RWPE2 (cell line): ENCODE measurements at regions not wholly inside any gene's neighbourhood (a gene's known extent, or its start where the extent isn't known, plus 50 kb on each side); places are given as distances from the start of the nearest gene placed in this dataset.

Experiments used
- ATAC-seq: fragments of 200-7000 bp; cut with Tn5 transposase; 3 replicates; pipeline ENCODE4 v1.9.1; 2021; ENCODE audit warnings: low read depth
- DNase-seq: peaks from one replicate; pipeline ENCODE4 v3.0.0-alpha.2; 2020; ENCODE audit warnings: low spot score
- H3K27ac ChIP-seq: fragments of 450-650 bp; 2 replicates; pipeline ENCODE4 v1.5.1; 2017; ENCODE audit warnings: mild to moderate bottlenecking; ENCODE audit not compliant: poor library complexity, severe bottlenecking
- H3K27me3 ChIP-seq: fragments of 250-450 bp; sonication (Bioruptor Pico); 2 replicates; pipeline ENCODE4 v1.5.1; 2021; ENCODE audit warnings: mild to moderate bottlenecking, moderate library complexity; ENCODE audit not compliant: insufficient read depth, poor library complexity, severe bottlenecking
- H3K36me3 ChIP-seq: fragments of 250-450 bp; sonication (Bioruptor Pico); 2 replicates; pipeline ENCODE4 v1.5.1; 2020; ENCODE audit warnings: low read depth, mild to moderate bottlenecking, moderate library complexity
- H3K4me1 ChIP-seq: fragments of 250-450 bp; sonication (Bioruptor Pico); 2 replicates; pipeline ENCODE4 v1.5.1; 2021; ENCODE audit warnings: mild to moderate bottlenecking, moderate library complexity; ENCODE audit not compliant: insufficient read depth, poor library complexity, severe bottlenecking
- H3K4me3 ChIP-seq: fragments of 250-450 bp; sonication (Bioruptor Pico); 2 replicates; pipeline ENCODE4 v1.5.1; 2021; ENCODE audit warnings: mild to moderate bottlenecking, moderate library complexity; ENCODE audit not compliant: severe bottlenecking
- H3K9me3 ChIP-seq: fragments of 250-450 bp; sonication (Bioruptor Pico); 2 replicates; pipeline ENCODE4 v1.5.1; 2021; ENCODE audit warnings: mild to moderate bottlenecking, moderate library complexity; ENCODE audit not compliant: severe bottlenecking
- CTCF ChIP-seq: fragments of 450-650 bp; IDR thresholded peaks from one replicate; pipeline ENCODE4 v1.5.1; 2017; ENCODE audit warnings: mild to moderate bottlenecking, moderate library complexity; ENCODE audit not compliant: poor library complexity, severe bottlenecking

- DNase-seq (no peak), ATAC-seq (no peak)
- no peaks in the 10 kb centered on the region for H3K9me3 ChIP-seq
- no peaks in the 10 kb centered on the region for H3K4me1 ChIP-seq
- no peaks in the 10 kb centered on the region for H3K27me3 ChIP-seq
- no peak overlapping the region for H3K4me3 ChIP-seq
- no peak for TF ChIP-seq CTCF
- H3K27ac ChIP-seq, result no peak overlapping the region
- H3K36me3 ChIP-seq, result no peaks in the 10 kb centered on the region
These were observed 167.9 kb downstream of the SHANK2 start for GRCh38 chr11:71084306-71085012.

- no peak overlapping the region for H3K4me3 ChIP-seq
- H3K9me3 ChIP-seq, result no peaks in the 10 kb centered on the region
- H3K4me1 ChIP-seq, result no peaks in the 10 kb centered on the region
- H3K27ac ChIP-seq, result no peak overlapping the region
- no peaks in the 10 kb centered on the region for H3K27me3 ChIP-seq
- DNase-seq (no peak), ATAC-seq (no peak)
- H3K36me3 ChIP-seq, result no peaks in the 10 kb centered on the region
- no peak for TF ChIP-seq CTCF
These were observed 169.3 kb downstream of the SHANK2 start for GRCh38 chr11:71083105-71083504.

- no peaks in the 10 kb centered on the region for H3K9me3 ChIP-seq
- TF ChIP-seq CTCF, result no peak
- H3K4me1 ChIP-seq, result no peaks in the 10 kb centered on the region
- H3K4me3 ChIP-seq, result no peak overlapping the region
- H3K36me3 ChIP-seq, result no peaks in the 10 kb centered on the region
- ATAC-seq, result no peak
- no peak overlapping the region for H3K27ac ChIP-seq
- H3K27me3 ChIP-seq, result no peaks in the 10 kb centered on the region
- DNase-seq, result no peak
These were observed 169.9 kb downstream of the SHANK2 start for GRCh38 chr11:71082454-71082853.

- no peaks in the 10 kb centered on the region for H3K4me1 ChIP-seq
- DNase-seq (no peak), ATAC-seq (no peak; the same call in 2 of the 3 replicates)
- H3K36me3 ChIP-seq, result no peaks in the 10 kb centered on the region
- no peak overlapping the region for H3K4me3 ChIP-seq
- no peak overlapping the region for H3K27ac ChIP-seq
- H3K27me3 ChIP-seq, result no peaks in the 10 kb centered on the region
- TF ChIP-seq CTCF, result no peak
- no peaks in the 10 kb centered on the region for H3K9me3 ChIP-seq
These were observed 170.6 kb downstream of the SHANK2 start for GRCh38 chr11:71081704-71082230.
